ENCODE measurements at regions not wholly inside any gene's neighbourhood (a gene's known extent, or its start where the extent isn't known, plus 50 kb on each side); places are given as distances from the start of the nearest gene placed in this dataset.
"Not testable (repeated sequence)": the region's sequence is repeated elsewhere in the genome, so short reads cannot be mapped to it uniquely, and the experiment has no call there.

DNA sequence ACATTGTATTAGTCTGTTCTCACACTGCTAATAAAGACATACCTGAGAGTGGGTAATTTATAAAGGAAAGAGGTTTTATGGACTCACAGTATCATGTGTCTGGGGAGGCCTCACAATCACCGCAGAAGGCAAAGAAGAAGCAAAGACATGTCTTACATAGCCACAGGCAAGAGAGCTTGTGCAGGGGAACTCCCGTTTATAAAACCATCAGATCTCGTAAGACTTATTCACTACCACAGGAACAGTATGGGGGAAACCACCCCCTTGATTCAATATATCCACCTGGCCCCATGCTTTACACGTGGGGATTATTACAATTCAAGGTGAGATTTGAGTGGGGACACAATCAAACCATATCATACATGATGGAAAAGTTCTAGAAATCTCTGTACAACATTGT, 165.3 kb downstream of the OR2B2 start:
- H3K9ac ChIP-seq (ENCODE audit: low read length in 5 of 5); H3K36me3 ChIP-seq (ENCODE audit: control insufficient read depth in 5 of 5, insufficient read depth in 5 of 5, low read length in 5 of 5); H3K9me3 ChIP-seq (ENCODE audit: control insufficient read depth in 5 of 5, low read length in 5 of 5); H3K4me1 ChIP-seq (ENCODE audit: control insufficient read depth in 5 of 5, insufficient read depth in 5 of 5, low read length in 5 of 5); H3K27ac ChIP-seq (ENCODE audit: low read depth, low read length); H3K4me3 ChIP-seq (ENCODE audit: low read depth in 1 of 5, low read length in 5 of 5): not testable (repeated sequence)
- H3K27me3 ChIP-seq (ENCODE audit: control insufficient read depth in 5 of 5, insufficient read depth in 4 of 5, low read length in 5 of 5): peaks cover 8 to 19% (median 12%) of the 10 kb centered on the region in 5 donors

GRCh38 chr6:27743787-27744186, 168.4 kb downstream of the OR2B2 start:
- no peak overlapping the region for H3K27ac ChIP-seq (ENCODE audit: low read depth, low read length)
- no peaks in the 10 kb centered on the region for H3K9me3 ChIP-seq (ENCODE audit: control insufficient read depth in 5 of 5, low read length in 5 of 5)
- no peaks in the 10 kb centered on the region for H3K4me1 ChIP-seq (ENCODE audit: control insufficient read depth in 5 of 5, insufficient read depth in 5 of 5, low read length in 5 of 5)
- no peak overlapping the region for H3K4me3 ChIP-seq (ENCODE audit: low read depth in 1 of 5, low read length in 5 of 5)
- no peak overlapping the region for H3K9ac ChIP-seq (ENCODE audit: low read length in 5 of 5)
- H3K27me3 ChIP-seq (ENCODE audit: control insufficient read depth in 5 of 5, insufficient read depth in 4 of 5, low read length in 5 of 5): peaks cover 8 to 19% (median 12%) of the 10 kb centered on the region in 5 donors
- H3K36me3 ChIP-seq (ENCODE audit: control insufficient read depth in 5 of 5, insufficient read depth in 5 of 5, low read length in 5 of 5): no peaks in the 10 kb centered on the region

DNA sequence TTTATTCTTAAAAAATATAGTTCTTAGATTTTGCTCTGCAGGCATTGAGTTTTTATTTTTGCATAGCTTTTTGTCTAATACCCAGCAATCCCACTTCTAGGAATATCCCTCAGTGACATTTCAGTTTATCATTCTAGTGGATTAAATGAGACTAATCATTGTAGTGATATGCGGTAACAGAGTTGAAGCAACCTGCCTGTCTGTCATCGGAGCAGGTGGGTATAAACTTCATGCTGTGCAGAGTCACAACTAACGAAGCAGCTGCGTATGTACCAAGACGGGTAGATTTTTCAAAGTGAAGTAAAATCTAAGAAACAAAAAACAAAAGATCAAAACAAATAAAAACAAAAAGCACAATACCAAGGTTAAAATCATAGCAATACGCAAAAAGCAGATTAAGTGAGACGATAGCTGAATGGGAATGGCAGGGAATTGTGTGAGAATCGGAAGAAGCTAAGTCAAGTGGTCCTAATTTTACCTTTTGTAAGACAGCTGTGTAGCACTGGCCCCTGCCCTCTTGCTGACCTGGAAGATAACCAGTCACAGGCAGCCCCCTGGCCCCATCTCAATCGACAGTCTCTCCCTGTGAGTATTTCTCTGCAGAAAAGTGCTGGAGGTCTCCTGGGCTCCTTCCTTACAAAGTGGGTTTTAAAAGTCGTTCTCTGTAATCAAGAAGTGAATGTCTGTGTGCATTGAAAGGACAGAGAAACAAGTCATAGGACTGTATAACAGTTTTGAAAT, 169.2 kb downstream of the OR2B2 start:
- Histone ChIP-seq H3K9ac (ENCODE audit: low read length in 5 of 5) (no peak overlapping the region), H3K27ac (ENCODE audit: low read depth, low read length) (no peak overlapping the region), H3K9me3 (ENCODE audit: control insufficient read depth in 5 of 5, low read length in 5 of 5) (no peaks in the 10 kb centered on the region), H3K36me3 (ENCODE audit: control insufficient read depth in 5 of 5, insufficient read depth in 5 of 5, low read length in 5 of 5) (no peaks in the 10 kb centered on the region), H3K4me1 (ENCODE audit: control insufficient read depth in 5 of 5, insufficient read depth in 5 of 5, low read length in 5 of 5) (peaks cover 0 to 3% (median 0%) of the 10 kb centered on the region in 5 donors), H3K4me3 (ENCODE audit: low read depth in 1 of 5, low read length in 5 of 5) (no peak overlapping the region), H3K27me3 (ENCODE audit: control insufficient read depth in 5 of 5, insufficient read depth in 4 of 5, low read length in 5 of 5) (peaks cover 8 to 19% (median 12%) of the 10 kb centered on the region in 5 donors)

GRCh38 chr6:27739902-27740301, 172.3 kb downstream of the OR2B2 start:
- not testable (repeated sequence) for H3K36me3 ChIP-seq (ENCODE audit: control insufficient read depth in 5 of 5, insufficient read depth in 5 of 5, low read length in 5 of 5)

DNA sequence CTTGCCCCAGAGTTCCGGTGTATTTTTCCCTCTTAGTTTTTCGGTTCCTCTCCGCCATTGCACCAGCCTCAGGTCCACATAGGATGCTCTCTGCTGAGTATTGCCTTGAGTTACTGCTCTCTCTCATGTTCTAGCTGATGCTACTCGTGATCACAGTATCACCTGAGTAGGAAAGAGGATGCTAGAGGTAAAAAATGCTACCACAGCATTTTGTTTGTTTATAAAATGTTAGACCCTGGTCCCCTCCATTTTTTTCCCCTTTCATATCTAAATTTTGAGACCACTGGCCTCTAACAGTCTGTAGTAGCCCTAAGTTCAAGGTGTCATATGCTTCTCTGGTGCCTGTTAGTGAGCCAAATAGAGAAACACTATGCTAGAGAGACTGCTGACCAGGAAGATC, 175.5 kb downstream of the OR2B2 start:
- H3K9ac ChIP-seq (ENCODE audit: low read length in 5 of 5): no peak overlapping the region
- H3K4me1 ChIP-seq (ENCODE audit: control insufficient read depth in 5 of 5, insufficient read depth in 5 of 5, low read length in 5 of 5): peaks cover 0 to 4% (median 0%) of the 10 kb centered on the region in 5 donors
- H3K9me3 ChIP-seq (ENCODE audit: control insufficient read depth in 5 of 5, low read length in 5 of 5): no peaks in the 10 kb centered on the region
- H3K36me3 ChIP-seq (ENCODE audit: control insufficient read depth in 5 of 5, insufficient read depth in 5 of 5, low read length in 5 of 5): no peaks in the 10 kb centered on the region
- peaks cover 0 to 3% (median 0%) of the 10 kb centered on the region in 5 donors for H3K27me3 ChIP-seq (ENCODE audit: control insufficient read depth in 5 of 5, insufficient read depth in 4 of 5, low read length in 5 of 5)
- no peak overlapping the region for H3K27ac ChIP-seq (ENCODE audit: low read depth, low read length)
- no peak overlapping the region for H3K4me3 ChIP-seq (ENCODE audit: low read depth in 1 of 5, low read length in 5 of 5)

More at GRCh38 chr6:27739902-27740301, 172.3 kb downstream of the OR2B2 start:
- not testable (repeated sequence) for H3K4me3 ChIP-seq (ENCODE audit: low read depth in 1 of 5, low read length in 5 of 5); H3K4me1 ChIP-seq (ENCODE audit: control insufficient read depth in 5 of 5, insufficient read depth in 5 of 5, low read length in 5 of 5); H3K9ac ChIP-seq (ENCODE audit: low read length in 5 of 5); H3K27ac ChIP-seq (ENCODE audit: low read depth, low read length); H3K9me3 ChIP-seq (ENCODE audit: control insufficient read depth in 5 of 5, low read length in 5 of 5)
- peaks cover 3 to 14% (median 11%) of the 10 kb centered on the region in 5 donors for H3K27me3 ChIP-seq (ENCODE audit: control insufficient read depth in 5 of 5, insufficient read depth in 4 of 5, low read length in 5 of 5)

DNA sequence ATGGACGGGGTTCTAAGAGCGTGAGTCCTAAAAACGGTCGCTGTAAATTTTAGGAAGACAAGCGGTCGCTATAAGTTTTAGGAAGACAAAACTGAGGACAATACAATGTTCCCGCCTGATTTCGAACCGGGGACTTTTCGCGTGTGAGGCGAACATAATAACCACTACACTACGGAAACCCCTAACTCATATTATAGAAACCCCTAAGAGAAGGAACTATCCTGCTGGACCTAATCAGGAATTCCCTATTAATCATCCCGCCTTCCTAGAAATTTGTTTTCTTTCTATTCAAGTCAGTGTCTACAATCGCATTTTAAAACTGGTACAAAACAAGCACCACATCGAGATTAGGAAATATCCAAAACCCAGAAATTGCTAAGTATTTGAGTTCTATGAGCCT, 183.8 kb downstream of the OR2B2 start:
- H3K27me3 ChIP-seq (ENCODE audit: control insufficient read depth in 5 of 5, insufficient read depth in 4 of 5, low read length in 5 of 5): peaks cover 0 to 11% (median 3%) of the 10 kb centered on the region in 5 donors
- H3K4me1 ChIP-seq (ENCODE audit: control insufficient read depth in 5 of 5, insufficient read depth in 5 of 5, low read length in 5 of 5): no peaks in the 10 kb centered on the region
- H3K27ac ChIP-seq (ENCODE audit: low read depth, low read length): no peak overlapping the region
- no peak overlapping the region for H3K4me3 ChIP-seq (ENCODE audit: low read depth in 1 of 5, low read length in 5 of 5)
- no peaks in the 10 kb centered on the region for H3K9me3 ChIP-seq (ENCODE audit: control insufficient read depth in 5 of 5, low read length in 5 of 5)
- H3K9ac ChIP-seq (ENCODE audit: low read length in 5 of 5): no peak overlapping the region
- no peaks in the 10 kb centered on the region for H3K36me3 ChIP-seq (ENCODE audit: control insufficient read depth in 5 of 5, insufficient read depth in 5 of 5, low read length in 5 of 5)

GRCh38 chr6:27726619-27727023, 185.6 kb downstream of the OR2B2 start:
- H3K9ac ChIP-seq (ENCODE audit: low read length in 5 of 5): no peak overlapping the region
- H3K27me3 ChIP-seq (ENCODE audit: control insufficient read depth in 5 of 5, insufficient read depth in 4 of 5, low read length in 5 of 5): peaks cover 3 to 15% (median 7%) of the 10 kb centered on the region in 5 donors

DNA sequence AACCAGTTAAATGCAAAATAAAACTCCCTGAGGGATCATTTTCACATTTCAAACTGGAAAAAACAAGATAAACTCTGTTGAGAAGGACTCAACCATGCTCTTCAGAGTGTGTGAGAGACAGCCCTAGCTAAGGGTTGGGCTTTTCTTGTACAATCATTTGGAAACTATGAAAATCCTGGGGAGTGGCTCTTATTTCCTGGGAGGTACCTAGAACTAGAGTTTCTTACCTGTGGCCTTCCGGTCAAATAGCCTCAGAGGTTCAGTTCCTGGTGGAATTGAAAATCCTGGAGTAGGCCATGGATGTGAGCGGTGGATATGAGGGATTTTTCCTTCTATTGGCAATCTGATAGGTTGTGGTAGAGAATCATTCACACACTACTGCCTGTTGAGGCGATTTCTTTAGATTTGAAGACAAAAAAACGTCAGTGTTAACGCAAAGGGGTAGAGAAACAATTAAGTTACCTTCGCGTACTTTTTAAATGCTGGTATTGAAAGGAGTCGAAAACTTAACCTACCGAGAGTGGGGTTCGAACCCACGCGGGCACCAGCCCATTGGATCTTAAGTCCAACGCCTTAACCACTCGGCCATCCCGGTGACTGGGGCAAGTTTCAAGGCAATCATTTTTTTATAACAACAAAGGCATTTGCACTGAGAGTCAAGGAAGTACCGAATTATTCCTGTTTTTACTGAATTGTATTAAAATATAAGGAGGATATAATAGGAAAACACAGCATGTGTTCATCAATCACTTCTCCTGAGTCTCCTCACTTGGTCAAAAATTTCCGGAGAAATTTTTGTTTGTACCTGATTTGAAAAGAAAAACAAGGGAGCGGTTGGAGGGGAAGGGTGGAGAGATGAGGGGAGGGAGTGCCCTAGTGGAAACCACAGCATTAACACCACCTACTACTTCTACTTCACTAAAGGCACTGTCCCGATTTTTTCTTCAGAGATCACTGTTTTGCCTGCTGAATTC, 191.3 kb downstream of the OR2B2 start:
- Histone ChIP-seq H3K4me3 (ENCODE audit: low read depth in 1 of 5, low read length in 5 of 5) (no peak overlapping the region), H3K27me3 (ENCODE audit: control insufficient read depth in 5 of 5, insufficient read depth in 4 of 5, low read length in 5 of 5) (peaks cover 3 to 18% (median 7%) of the 10 kb centered on the region in 5 donors), H3K9me3 (ENCODE audit: control insufficient read depth in 5 of 5, low read length in 5 of 5) (no peaks in the 10 kb centered on the region), H3K36me3 (ENCODE audit: control insufficient read depth in 5 of 5, insufficient read depth in 5 of 5, low read length in 5 of 5) (no peaks in the 10 kb centered on the region), H3K4me1 (ENCODE audit: control insufficient read depth in 5 of 5, insufficient read depth in 5 of 5, low read length in 5 of 5) (no peaks in the 10 kb centered on the region), H3K9ac (ENCODE audit: low read length in 5 of 5) (no peak overlapping the region), H3K27ac (ENCODE audit: low read depth, low read length) (no peak overlapping the region)

More at GRCh38 chr6:27726619-27727023, 185.6 kb downstream of the OR2B2 start:
- H3K9me3 ChIP-seq (ENCODE audit: control insufficient read depth in 5 of 5, low read length in 5 of 5): no peaks in the 10 kb centered on the region
- no peak overlapping the region for H3K27ac ChIP-seq (ENCODE audit: low read depth, low read length)
- H3K4me1 ChIP-seq (ENCODE audit: control insufficient read depth in 5 of 5, insufficient read depth in 5 of 5, low read length in 5 of 5): no peaks in the 10 kb centered on the region
- no peaks in the 10 kb centered on the region for H3K36me3 ChIP-seq (ENCODE audit: control insufficient read depth in 5 of 5, insufficient read depth in 5 of 5, low read length in 5 of 5)
- H3K4me3 ChIP-seq (ENCODE audit: low read depth in 1 of 5, low read length in 5 of 5): no peak overlapping the region

- H3K9ac ChIP-seq (ENCODE audit: low read length in 5 of 5); H3K27ac ChIP-seq (ENCODE audit: low read depth, low read length); H3K4me1 ChIP-seq (ENCODE audit: control insufficient read depth in 5 of 5, insufficient read depth in 5 of 5, low read length in 5 of 5); H3K9me3 ChIP-seq (ENCODE audit: control insufficient read depth in 5 of 5, low read length in 5 of 5); H3K4me3 ChIP-seq (ENCODE audit: low read depth in 1 of 5, low read length in 5 of 5); H3K36me3 ChIP-seq (ENCODE audit: control insufficient read depth in 5 of 5, insufficient read depth in 5 of 5, low read length in 5 of 5): not testable (repeated sequence)
- peaks cover 3 to 18% (median 7%) of the 10 kb centered on the region in 5 donors for H3K27me3 ChIP-seq (ENCODE audit: control insufficient read depth in 5 of 5, insufficient read depth in 4 of 5, low read length in 5 of 5)
These were observed 193.2 kb downstream of the OR2B2 start for GRCh38 chr6:27719039-27719438.

- Histone ChIP-seq H3K4me1 (ENCODE audit: control insufficient read depth in 5 of 5, insufficient read depth in 5 of 5, low read length in 5 of 5) (no peaks in the 10 kb centered on the region), H3K27me3 (ENCODE audit: control insufficient read depth in 5 of 5, insufficient read depth in 4 of 5, low read length in 5 of 5) (no peaks in the 10 kb centered on the region), H3K9me3 (ENCODE audit: control insufficient read depth in 5 of 5, low read length in 5 of 5) (no peaks in the 10 kb centered on the region), H3K9ac (ENCODE audit: low read length in 5 of 5) (no peak overlapping the region), H3K27ac (ENCODE audit: low read depth, low read length) (no peak overlapping the region), H3K4me3 (ENCODE audit: low read depth in 1 of 5, low read length in 5 of 5) (no peak overlapping the region), H3K36me3 (ENCODE audit: control insufficient read depth in 5 of 5, insufficient read depth in 5 of 5, low read length in 5 of 5) (no peaks in the 10 kb centered on the region)
These were observed 205.8 kb downstream of the OR2B2 start for GRCh38 chr6:27706431-27706830.

Data from subcutaneous abdominal adipose tissue (tissue), 5 donors.